HK-2 (cell line): ENCODE measurements at regions not wholly inside any gene's neighbourhood (a gene's known extent, or its start where the extent isn't known, plus 50 kb on each side); places are given as distances from the start of the nearest gene placed in this dataset.
A peak's percentile ranks its signal among the peaks of the same experiment; 100 is the strongest.
"Not testable (repeated sequence)": the region's sequence is repeated elsewhere in the genome, so short reads cannot be mapped to it uniquely, and the experiment has no call there.

Source experiments
- DNase-seq: peaks from one replicate; pipeline ENCODE4 v3.0.0-alpha.2; 2018; ENCODE audit not compliant: unreplicated experiment

DNA sequence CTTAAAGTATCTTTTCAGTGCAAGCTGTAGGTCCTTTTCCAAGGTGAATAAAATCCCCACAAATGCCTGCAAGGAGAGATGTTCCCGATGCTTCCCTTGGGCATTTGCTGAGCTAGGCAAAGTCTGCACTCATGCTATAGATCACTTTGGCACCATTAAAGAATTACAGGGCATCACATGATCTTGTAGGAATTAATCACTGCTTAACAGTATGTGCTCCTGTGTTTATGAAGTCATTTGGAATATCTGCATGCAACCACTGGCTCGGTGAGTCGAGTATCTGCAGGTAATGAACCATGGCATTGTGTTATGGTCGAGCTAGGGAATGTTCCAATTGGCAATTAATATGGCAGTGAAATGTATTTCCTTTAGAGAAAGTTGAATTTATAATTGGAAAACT is 615.1 kb downstream of the TLE1 start:
- DNase-seq: no peak

DNA sequence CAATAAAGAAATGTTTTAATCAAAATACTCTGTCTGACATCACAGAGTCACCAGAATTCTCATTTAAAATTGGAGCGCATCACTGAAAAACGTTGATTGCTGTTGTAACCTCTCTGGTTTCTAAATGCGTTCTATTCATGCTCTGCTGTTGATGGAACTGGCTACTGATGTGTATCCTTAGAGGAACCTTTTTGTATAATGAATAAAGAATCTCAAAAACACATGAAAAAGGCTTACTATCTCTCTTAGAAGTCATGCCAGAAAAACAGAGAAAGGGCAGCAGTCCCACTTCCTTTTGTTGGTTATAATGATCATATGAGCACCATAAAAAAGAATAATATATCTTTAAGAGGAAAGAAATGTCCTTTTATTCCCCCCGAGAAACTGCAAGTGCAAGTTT is 615.5 kb downstream of the TLE1 start:
- no peak for DNase-seq

DNA sequence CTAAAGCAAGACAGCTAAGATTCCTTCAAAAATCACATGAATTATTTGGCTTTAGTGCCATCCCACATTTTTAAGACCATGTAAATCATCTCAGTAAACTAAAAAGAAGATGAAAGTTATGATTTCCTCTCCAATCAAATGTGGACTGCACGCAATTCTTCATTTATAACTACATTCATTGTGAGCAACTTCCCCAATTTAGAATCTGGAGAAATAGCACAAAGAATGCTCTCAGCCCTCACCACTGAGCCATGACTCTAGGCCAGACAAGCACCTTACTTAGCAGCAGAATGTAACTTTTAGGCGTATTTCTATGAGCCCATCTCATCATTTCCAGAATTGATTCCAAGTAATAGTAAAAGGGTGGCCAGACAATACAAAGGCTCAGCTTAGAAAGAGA is 616.6 kb downstream of the TLE1 start:
- DNase-seq: no peak

GRCh38 chr9:81071108-81071507 is 618.2 kb downstream of the TLE1 start:
- DNase-seq: no peak

GRCh38 chr9:81070689-81071088 is 618.7 kb downstream of the TLE1 start:
- DNase-seq: no peak

- no peak for DNase-seq
Measured at GRCh38 chr9:81069923-81070322, 619.4 kb downstream of the TLE1 start.

- DNase-seq: no peak
Measured at GRCh38 chr9:81069038-81069795, 620.1 kb downstream of the TLE1 start.

DNA sequence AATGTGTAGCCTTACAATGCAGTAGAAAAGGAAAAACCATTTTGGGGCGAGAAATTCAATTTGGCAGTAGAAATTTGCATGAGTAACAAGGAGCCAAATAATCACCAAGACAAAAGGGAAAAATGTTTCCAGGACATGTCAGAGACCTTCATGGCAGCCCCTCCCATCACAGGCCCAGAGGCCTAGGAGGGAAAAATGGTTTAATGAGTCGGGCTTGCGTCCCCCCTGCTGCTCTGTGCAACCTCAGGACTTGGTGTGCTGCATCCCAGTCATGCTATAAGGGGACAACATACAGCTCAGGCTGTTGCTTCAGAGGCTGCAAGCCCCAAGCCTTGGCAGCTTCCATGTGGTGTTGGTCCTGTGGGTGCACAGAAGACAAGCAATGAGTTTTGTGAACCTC is 626.4 kb downstream of the TLE1 start:
- DNase-seq: not testable (repeated sequence)

DNA sequence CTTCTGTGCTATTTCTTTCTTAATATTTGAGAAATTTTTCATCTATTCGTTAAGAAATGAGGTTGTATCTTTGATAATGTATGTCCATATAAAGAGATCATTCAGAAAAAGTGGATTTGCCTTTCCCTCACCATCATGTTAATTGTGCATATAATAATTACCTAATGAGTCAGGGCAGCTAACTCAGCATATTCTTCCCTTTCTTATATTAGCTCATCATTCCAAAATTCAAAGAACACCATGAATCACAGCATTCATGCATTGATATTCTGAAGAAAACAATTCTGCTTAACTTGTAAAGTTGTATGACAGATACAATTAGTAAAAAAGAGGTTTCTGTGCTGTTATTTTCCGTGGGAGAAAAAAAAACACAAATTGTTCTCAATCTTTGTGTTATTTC is 630.6 kb downstream of the TLE1 start:
- DNase-seq: no peak

DNA sequence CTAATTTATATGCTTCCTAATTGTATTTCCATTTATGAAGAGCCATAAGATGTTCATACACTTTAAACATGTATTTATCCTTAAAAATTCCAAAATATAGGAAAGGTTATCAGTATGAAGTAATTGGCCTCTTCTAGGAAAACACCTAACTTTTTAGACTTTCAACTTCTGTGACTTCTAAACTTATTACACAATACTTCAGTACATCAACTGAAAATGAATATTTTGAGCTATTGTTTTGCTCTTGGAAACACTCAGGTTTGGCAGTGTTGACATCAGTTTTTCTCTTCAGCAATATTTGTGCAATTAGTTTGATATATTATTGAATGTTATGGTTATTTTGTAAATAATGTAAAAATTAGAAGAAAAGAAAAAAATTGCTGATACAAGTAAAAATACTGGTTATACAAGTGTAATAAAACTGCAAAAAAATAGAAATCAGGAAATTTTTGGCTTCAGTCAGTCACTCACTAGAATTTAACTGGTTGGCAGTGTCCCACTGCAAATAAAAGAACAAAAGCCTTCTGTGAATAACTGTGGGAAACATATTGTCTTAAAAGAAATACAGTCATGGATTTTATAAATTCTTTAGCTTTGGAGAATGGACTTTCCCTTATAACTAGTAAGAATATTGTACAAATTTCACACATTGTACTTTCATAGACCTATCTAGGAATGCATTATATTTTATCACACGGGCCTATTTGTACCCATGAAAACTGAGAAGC is 635.9 kb downstream of the TLE1 start:
- DNase-seq: no peak

DNA sequence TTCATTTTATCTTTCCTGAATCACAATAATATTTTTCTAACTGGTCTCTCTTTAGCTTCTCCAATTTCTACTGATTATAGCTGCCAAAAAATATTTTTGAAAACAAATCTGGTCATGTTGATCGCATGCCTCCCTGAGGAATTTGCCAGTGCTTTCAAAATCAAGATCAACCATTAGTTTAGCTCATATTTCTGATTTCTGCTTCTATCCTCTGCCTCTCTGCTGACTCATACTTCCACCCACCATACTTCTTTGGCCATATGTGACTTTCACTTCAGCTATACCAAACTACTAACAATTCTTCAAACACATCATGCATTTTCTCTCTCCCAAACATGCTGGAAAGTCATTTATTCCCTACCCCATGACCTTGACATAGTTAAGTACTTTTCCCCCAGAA is 636.5 kb downstream of the TLE1 start:
- DNase-seq: no peak

- no peak for DNase-seq
Measured at GRCh38 chr9:81047280-81047679, 642.1 kb downstream of the TLE1 start.

DNA sequence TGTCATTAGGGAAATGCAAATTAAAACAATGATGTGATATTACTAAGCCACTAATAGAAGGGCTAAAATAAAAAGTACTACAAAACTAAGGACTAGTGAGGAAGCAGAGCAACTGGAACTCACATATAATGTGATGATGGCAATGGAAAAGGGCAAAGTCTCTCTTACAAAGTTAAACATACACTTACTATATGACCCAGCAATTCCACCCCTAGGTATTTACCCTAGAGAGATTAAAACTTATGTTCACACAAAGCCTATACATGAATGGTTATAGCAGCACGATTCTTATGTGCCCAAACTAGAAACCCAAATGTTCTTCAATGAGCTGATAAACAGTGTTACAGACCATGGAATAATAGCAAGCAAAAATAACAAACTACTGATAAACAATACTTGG is 643.7 kb downstream of the TLE1 start:
- DNase-seq: no peak

DNA sequence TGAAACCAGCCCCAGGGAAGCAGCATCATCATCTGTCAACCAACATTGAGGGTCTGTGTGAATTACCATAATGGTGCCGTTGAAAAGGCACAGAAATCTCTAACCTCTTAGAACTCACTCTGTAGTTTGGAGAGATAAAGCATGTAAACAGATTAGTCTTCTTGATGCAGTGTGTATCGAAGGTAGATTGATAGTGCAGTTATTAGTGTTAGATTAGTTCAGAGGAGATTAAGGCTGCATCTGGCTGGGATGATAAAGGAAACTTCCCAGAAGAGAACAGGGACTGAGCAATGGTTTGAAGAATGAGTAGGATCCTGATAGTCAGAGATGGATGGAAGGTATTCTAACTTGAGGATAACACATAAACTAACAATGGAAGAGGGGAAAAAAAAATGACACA is 651.5 kb downstream of the TLE1 start:
- no peak for DNase-seq

- no peak for DNase-seq
Measured at GRCh38 chr9:81035601-81036000, 653.7 kb downstream of the TLE1 start.

- DNase-seq: no peak
Measured at GRCh38 chr9:81035171-81035570, 654.2 kb downstream of the TLE1 start.

DNA sequence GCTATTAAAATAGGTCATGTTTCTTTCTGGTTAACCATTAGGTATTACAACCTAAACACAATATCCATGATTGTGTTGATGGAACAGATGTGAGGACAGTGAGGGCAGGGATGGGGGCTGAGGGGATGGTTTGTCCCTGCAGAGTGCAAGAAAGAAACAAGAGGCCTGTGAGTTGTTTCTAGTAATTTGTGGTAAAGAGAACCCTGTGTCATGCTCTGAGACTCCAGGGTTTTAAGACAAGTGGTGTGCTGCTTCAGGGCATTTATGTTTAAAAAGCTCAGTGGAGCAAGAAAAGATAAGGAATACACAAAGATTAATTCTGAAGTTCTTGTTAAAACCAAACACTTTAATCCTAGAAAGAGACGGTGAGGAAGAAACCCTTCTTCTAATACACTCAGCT is 656.5 kb downstream of the TLE1 start:
- no peak for DNase-seq

DNA sequence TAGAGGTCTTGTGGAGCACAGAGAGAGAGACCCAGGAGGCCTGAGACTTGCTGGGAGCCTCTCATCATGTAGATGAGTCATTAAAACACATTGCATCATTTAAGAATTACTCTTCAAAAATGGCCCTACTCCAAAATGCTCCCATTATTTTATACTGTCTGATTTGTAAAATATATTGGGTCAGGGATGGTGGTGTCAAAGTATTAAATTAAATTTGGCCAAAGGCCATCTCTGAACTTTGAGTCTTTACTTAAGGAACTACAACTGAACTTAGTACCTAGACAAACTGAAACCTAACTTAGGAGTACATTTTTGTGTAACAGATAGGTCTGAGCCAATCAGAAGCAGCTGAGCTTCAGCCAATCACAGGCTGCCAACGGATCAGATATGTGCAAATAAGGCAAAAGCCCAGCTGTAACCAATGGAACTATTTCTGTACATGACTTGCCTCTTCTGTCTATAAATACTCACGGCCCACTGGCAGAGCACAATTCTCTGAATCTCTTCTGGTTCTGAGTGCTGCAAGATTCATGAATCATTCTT is 657.2 kb downstream of the TLE1 start:
- peak; percentile 27 for DNase-seq

DNA sequence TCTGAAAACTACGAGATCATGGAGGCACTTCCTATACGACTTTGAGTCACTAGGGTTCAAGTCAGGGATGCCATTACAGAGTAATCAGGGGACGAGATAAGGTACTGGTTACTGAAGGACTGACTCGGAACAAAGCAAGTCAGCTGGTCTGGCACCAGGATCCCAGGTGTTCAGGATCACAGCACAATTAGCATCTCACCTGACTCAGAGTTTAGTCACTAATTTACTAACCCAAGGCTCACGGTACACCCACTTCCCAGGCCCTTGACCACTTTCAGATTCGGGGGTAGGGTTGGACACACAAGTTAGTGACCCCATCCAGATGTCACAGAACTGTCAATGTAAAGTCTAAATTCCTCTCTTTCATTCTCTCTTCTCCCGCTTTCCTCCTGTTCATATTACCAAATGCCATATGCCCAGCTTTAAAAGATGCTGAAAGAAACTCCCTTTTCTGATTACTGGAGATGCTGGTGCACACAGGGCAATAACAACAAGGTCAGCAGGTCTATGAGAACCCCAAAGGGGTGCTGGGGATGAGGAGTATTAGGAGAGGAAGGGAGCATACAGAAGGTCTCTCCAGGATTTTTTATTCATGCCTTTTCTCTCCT is 657.8 kb downstream of the TLE1 start:
- peak; percentile 7 for DNase-seq

DNA sequence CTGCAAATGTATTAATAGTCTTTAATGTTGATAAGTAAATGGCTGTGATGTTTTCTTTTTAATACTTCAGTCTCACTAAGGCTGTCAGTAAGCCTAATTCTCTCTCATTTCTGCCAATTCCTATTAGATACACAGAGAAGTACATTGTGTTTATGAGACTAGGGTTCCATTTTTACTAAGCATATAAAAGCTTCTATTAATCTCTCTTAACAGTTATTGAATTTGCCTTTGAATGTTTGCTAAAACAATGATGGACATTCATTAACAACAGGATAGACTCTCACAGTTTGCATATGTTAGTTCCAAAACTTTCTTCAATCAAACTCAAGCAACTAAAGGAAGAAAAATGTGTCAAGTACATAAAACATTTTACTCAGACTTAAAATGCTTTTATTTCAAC is 659.3 kb downstream of the TLE1 start:
- no peak for DNase-seq

GRCh38 chr9:81028504-81028903 is 660.8 kb downstream of the TLE1 start:
- DNase-seq: no peak

DNA sequence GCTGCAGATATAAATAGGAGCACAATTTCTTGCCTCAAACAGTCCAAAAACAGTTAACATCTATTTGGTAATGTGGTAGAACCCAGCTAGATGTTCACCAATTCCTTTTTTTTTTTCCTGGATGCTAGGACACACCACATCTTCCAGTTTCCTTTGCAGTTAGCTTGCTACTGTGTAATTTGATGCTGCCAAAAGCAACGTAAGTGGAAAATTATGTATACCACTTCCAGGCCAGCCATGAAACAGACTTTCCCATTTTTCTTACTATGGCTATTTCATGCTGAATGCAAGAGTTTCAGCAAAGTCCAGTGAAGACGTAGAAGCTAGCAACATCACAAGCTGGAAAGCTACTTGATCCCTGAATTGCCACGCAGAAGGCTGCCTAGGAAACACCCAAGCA is 667.2 kb downstream of the TLE1 start:
- DNase-seq: no peak

DNA sequence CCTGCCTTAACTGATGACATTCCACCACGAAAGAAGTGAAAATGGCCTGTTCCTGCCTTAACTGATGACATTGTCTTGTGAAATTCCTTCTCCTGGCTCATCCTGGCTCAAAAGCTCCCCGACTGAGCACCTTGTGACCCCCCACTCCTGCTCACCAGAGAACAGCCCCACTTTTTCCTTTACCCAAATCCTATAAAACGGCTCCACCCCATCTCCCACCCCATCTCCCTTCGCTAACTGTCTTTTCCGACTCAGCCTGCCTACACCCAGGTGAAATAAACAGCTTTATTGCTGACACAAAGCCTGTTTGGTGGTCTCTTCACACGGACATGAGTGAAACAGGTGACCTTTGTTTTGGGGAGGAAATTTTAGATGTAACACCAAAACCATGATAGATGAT is 674.4 kb downstream of the TLE1 start:
- DNase-seq: not testable (repeated sequence)
